ENCODE measurements at regions not wholly inside any gene's neighbourhood (a gene's known extent, or its start where the extent isn't known, plus 50 kb on each side); places are given as distances from the start of the nearest gene placed in this dataset.

- no peaks in the 10 kb centered on the region for H3K36me3 ChIP-seq
- DNase-seq = no peak
- H3K27me3 ChIP-seq (replicated peaks in 1 of 7) = peaks cover 0 to 13% (median 0%) of the 10 kb centered on the region in 7 donors
- H3K27ac ChIP-seq = no peak overlapping the region
- TF ChIP-seq CTCF (IDR thresholded peaks at IDR 0.05 in 8 of 11, conservative IDR thresholded peaks at IDR 0.05 in 3 of 11) = no peak
- no peak for TF ChIP-seq POLR2AphosphoS5 (IDR thresholded peaks at IDR 0.05)
- TF ChIP-seq POLR2A (IDR thresholded peaks at IDR 0.05) = no peak
- no peak overlapping the region for H3K4me3 ChIP-seq
- peaks cover 0 to 9% (median 0%) of the 10 kb centered on the region in 8 donors for H3K9me3 ChIP-seq
- WGBS, 5 donors = 59 to 83% (median 75%) methylated on average over 2 of the region's 2 CpGs
- no peaks in the 10 kb centered on the region for H3K4me1 ChIP-seq
- intact Hi-C loops (cut with DNase I; ENCODE audit: low total_unique reads) = no loop called here
Measured at GRCh38 chr3:157953565-157953964, 152.7 kb downstream of the SHOX2 start.

- H3K9me3 ChIP-seq = peaks cover 0 to 9% (median 0%) of the 10 kb centered on the region in 8 donors
- no peaks in the 10 kb centered on the region for H3K36me3 ChIP-seq
- intact Hi-C loops (cut with DNase I; ENCODE audit: low total_unique reads) = no loop called here
- 47 to 69% (median 53%) methylated on average over 5 of the region's 5 CpGs for WGBS, 5 donors
- H3K27ac ChIP-seq = no peak overlapping the region
- no peak for DNase-seq
- TF ChIP-seq POLR2AphosphoS5 (IDR thresholded peaks at IDR 0.05) (no peak), CTCF (IDR thresholded peaks at IDR 0.05 in 8 of 11, conservative IDR thresholded peaks at IDR 0.05 in 3 of 11) (no peak), POLR2A (IDR thresholded peaks at IDR 0.05) (no peak)
- peaks cover 0 to 5% (median 0%) of the 10 kb centered on the region in 7 donors for H3K27me3 ChIP-seq (replicated peaks in 1 of 7)
- H3K4me3 ChIP-seq = no peak overlapping the region
- H3K4me1 ChIP-seq = no peaks in the 10 kb centered on the region
Measured at GRCh38 chr3:157948605-157949383, 157.4 kb downstream of the SHOX2 start.

- H3K27me3 ChIP-seq (replicated peaks in 1 of 7) = no peaks in the 10 kb centered on the region
- no peaks in the 10 kb centered on the region for H3K4me1 ChIP-seq
- H3K9me3 ChIP-seq = no peaks in the 10 kb centered on the region
- WGBS, 5 donors = 86 to 97% (median 93%) methylated on average over 4 of the region's 4 CpGs
- no peak overlapping the region for H3K27ac ChIP-seq
- intact Hi-C loops (cut with DNase I; ENCODE audit: low total_unique reads) = no loop called here
- no peak for DNase-seq
- H3K36me3 ChIP-seq = no peaks in the 10 kb centered on the region
- TF ChIP-seq POLR2AphosphoS5 (IDR thresholded peaks at IDR 0.05) = no peak
- no peak for TF ChIP-seq CTCF (IDR thresholded peaks at IDR 0.05 in 8 of 11, conservative IDR thresholded peaks at IDR 0.05 in 3 of 11)
- no peak for TF ChIP-seq POLR2A (IDR thresholded peaks at IDR 0.05)
- no peak overlapping the region for H3K4me3 ChIP-seq
Measured at GRCh38 chr3:157939166-157939565, 167.1 kb downstream of the SHOX2 start.

- Histone ChIP-seq H3K36me3 (no peaks in the 10 kb centered on the region), H3K27me3 (replicated peaks in 1 of 7) (no peaks in the 10 kb centered on the region), H3K9me3 (no peaks in the 10 kb centered on the region), H3K27ac (no peak overlapping the region), H3K4me1 (no peaks in the 10 kb centered on the region), H3K4me3 (no peak overlapping the region)
- TF ChIP-seq CTCF (IDR thresholded peaks at IDR 0.05 in 8 of 11, conservative IDR thresholded peaks at IDR 0.05 in 3 of 11) = no peak
- no peak for TF ChIP-seq POLR2AphosphoS5 (IDR thresholded peaks at IDR 0.05)
- no peak for TF ChIP-seq POLR2A (IDR thresholded peaks at IDR 0.05)
- no peak for DNase-seq
- WGBS, 5 donors = 75 to 82% (median 80%) methylated on average over 5 of the region's 5 CpGs
- intact Hi-C loops (cut with DNase I; ENCODE audit: low total_unique reads) = no loop called here
Measured at GRCh38 chr3:157938154-157938779, 168.0 kb downstream of the SHOX2 start.
